ENCODE measurements at regions not wholly inside any gene's neighbourhood (a gene's known extent, or its start where the extent isn't known, plus 50 kb on each side); places are given as distances from the start of the nearest gene placed in this dataset.

DNA sequence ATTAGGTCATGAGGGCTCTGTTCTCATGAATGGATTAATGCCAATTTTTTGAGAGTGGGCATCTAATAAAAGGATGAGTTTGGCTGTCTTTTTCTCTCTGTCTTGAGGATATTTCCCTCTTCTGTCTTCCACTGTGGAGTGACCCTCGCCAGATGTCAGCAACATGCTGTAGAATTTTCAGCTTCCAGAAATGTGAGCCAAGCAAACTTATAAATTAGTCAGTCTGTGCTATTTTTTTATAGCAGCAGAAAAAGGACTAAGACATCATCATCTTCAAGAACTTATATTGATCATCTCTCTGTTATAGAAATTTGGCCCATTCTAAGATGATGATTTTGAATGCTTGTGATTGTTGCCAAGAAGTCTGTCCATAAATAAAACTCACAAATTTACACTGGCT, 431.4 kb downstream of the FGF9 start:
- Histone ChIP-seq H3K27me3 (ENCODE audit: low read depth, low read length) (no peaks in the 10 kb centered on the region), H3K4me3 (ENCODE audit: low read depth in 1 of 2, low read length in 2 of 2) (no peak overlapping the region), H3K27ac (ENCODE audit: low read length) (no peak overlapping the region), H3K9me3 (ENCODE audit: control insufficient read depth in 1 of 2, low read length in 2 of 2) (no peaks in the 10 kb centered on the region), H3K4me1 (ENCODE audit: control insufficient read depth in 1 of 2, insufficient read depth in 2 of 2, low read length in 2 of 2) (no peaks in the 10 kb centered on the region), H3K36me3 (ENCODE audit: control insufficient read depth in 1 of 2, insufficient read depth in 2 of 2, low read length in 2 of 2) (no peaks in the 10 kb centered on the region)

DNA sequence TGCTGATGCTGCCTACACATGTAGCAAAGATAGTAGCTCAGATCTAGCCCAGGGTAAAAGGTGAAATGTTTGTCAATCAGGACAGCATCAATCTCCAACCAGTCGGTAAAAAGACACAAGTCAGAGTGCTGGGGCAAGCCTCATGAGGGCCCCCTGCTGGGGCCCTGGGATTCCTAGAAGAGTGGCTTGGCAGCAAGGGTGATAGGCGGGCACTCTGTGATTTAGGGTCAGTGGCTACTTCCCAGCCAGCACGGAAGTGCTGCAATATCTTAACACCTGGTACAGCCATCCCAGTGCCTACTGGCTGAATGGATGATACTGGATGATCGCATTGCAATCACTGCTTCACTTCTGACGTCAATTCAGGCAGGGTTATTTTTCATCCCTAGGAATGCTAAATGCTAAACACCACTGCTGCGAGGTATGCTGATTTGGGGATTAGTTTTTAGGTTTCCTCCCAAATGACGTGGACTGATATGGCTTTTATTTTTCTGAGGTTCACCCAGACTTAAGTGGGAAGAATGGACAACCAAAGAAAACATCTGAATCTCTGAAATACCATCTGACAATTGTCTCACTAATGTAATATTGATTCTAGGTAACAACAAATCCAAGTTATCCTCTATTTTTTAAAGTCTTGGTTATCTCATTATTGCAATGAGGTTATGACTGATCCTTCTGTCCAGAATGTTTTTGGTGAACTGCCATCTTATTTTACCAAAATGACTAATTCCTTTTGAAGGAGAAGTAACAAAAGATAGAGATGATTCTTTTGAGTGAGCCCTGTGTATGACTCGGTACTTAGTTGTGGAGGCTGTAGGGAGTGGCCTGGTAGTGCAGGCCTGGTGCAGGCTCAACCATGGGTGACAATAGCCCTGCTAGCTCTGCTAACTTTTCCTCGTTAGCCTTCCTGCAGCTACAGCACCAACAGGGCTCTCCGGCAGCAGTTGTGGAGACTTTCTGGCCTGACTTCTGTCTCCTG, 432.5 kb downstream of the FGF9 start:
- Histone ChIP-seq H3K4me1 (ENCODE audit: control insufficient read depth in 1 of 2, insufficient read depth in 2 of 2, low read length in 2 of 2) (no peaks in the 10 kb centered on the region), H3K9me3 (ENCODE audit: control insufficient read depth in 1 of 2, low read length in 2 of 2) (no peaks in the 10 kb centered on the region), H3K27me3 (ENCODE audit: low read depth, low read length) (no peaks in the 10 kb centered on the region), H3K36me3 (ENCODE audit: control insufficient read depth in 1 of 2, insufficient read depth in 2 of 2, low read length in 2 of 2) (no peaks in the 10 kb centered on the region), H3K27ac (ENCODE audit: low read length) (no peak overlapping the region), H3K4me3 (ENCODE audit: low read depth in 1 of 2, low read length in 2 of 2) (no peak overlapping the region)

DNA sequence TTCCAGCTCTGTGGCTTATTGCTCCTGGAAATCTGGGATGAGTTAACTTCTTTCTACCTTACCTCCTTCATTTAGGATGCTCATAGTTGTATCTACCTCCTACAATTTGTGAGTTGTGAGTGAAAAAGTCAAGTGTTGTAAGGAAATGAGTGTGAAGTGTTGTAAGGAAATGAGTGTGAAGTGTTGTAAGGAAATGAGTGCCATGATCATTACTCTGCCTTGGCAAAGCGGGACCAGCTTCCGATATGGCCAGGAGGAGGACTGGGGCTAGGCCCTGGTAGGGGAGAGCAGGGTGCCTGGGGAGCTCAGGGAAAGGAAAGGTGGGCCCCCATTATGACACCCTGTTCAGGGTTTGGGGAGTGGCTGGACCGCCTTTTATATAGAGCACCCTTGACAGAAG, 435.2 kb downstream of the FGF9 start:
- Histone ChIP-seq H3K9me3 (ENCODE audit: control insufficient read depth in 1 of 2, low read length in 2 of 2) (no peaks in the 10 kb centered on the region), H3K27ac (ENCODE audit: low read length) (no peak overlapping the region), H3K27me3 (ENCODE audit: low read depth, low read length) (no peaks in the 10 kb centered on the region), H3K4me1 (ENCODE audit: control insufficient read depth in 1 of 2, insufficient read depth in 2 of 2, low read length in 2 of 2) (no peaks in the 10 kb centered on the region), H3K4me3 (ENCODE audit: low read depth in 1 of 2, low read length in 2 of 2) (no peak overlapping the region), H3K36me3 (ENCODE audit: control insufficient read depth in 1 of 2, insufficient read depth in 2 of 2, low read length in 2 of 2) (no peaks in the 10 kb centered on the region)

GRCh38 chr13:22107549-22107948, 436.7 kb downstream of the FGF9 start:
- H3K9me3 ChIP-seq (ENCODE audit: control insufficient read depth in 1 of 2, low read length in 2 of 2): no peaks in the 10 kb centered on the region

DNA sequence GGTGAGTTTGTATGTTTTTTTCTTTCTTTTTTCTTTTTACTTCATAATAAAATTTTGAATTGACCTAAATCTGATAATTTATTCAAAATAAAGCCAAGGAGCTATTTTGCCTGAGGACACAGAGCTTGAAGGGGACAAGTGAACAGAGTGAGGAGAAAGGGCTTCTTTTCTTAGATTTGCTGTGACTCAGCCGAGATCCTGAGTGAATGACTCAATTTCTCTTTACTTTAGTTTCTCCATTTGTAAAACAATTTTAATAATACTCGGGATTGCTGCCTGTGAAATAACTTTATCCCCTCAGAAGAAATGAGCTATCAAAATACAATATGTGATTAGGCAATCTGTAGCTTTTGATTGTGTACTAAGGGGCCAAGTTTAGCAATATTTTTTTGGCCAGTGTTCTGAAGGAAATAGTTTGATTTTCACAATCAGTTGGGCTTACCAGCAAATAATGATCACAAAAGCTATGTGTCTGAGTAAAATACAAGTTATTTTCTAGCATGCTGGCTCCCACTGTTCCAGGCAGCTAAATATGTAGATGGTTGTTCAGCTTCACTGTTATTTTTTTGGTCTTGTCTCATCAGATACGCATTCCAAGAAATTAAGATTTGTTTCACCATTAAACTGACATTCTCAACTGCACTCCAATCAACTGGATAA, 437.5 kb downstream of the FGF9 start:
- H3K27ac ChIP-seq (ENCODE audit: low read length): no peak overlapping the region
- H3K36me3 ChIP-seq (ENCODE audit: control insufficient read depth in 1 of 2, insufficient read depth in 2 of 2, low read length in 2 of 2): no peaks in the 10 kb centered on the region
- H3K4me1 ChIP-seq (ENCODE audit: control insufficient read depth in 1 of 2, insufficient read depth in 2 of 2, low read length in 2 of 2): no peaks in the 10 kb centered on the region

More at GRCh38 chr13:22107549-22107948, 436.7 kb downstream of the FGF9 start:
- Histone ChIP-seq H3K4me1 (ENCODE audit: control insufficient read depth in 1 of 2, insufficient read depth in 2 of 2, low read length in 2 of 2) (no peaks in the 10 kb centered on the region), H3K4me3 (ENCODE audit: low read depth in 1 of 2, low read length in 2 of 2) (no peak overlapping the region), H3K27ac (ENCODE audit: low read length) (no peak overlapping the region), H3K36me3 (ENCODE audit: control insufficient read depth in 1 of 2, insufficient read depth in 2 of 2, low read length in 2 of 2) (no peaks in the 10 kb centered on the region), H3K27me3 (ENCODE audit: low read depth, low read length) (no peaks in the 10 kb centered on the region)

DNA sequence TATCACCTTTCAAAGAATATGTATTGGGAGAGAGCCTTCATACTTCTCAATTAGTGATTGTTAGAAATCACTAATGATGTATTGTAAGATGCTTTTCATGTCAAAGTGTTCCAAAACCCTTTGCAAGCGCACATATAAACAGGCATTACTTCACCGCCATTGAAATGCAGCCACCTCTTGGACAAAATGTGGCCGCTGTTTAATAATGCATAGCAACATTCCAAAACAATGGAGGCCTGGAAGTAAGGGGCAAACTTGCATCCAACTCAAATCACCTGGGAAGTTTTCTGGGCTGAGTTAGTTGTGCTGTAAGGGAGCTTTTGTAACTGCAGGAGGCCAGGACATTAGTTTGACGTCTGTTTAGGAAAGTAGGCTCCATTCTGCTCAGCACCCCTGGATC, 438.1 kb downstream of the FGF9 start:
- Histone ChIP-seq H3K27ac (ENCODE audit: low read length) (no peak overlapping the region), H3K36me3 (ENCODE audit: control insufficient read depth in 1 of 2, insufficient read depth in 2 of 2, low read length in 2 of 2) (no peaks in the 10 kb centered on the region), H3K27me3 (ENCODE audit: low read depth, low read length) (no peaks in the 10 kb centered on the region), H3K4me1 (ENCODE audit: control insufficient read depth in 1 of 2, insufficient read depth in 2 of 2, low read length in 2 of 2) (no peaks in the 10 kb centered on the region), H3K4me3 (ENCODE audit: low read depth in 1 of 2, low read length in 2 of 2) (no peak overlapping the region), H3K9me3 (ENCODE audit: control insufficient read depth in 1 of 2, low read length in 2 of 2) (no peaks in the 10 kb centered on the region)

More for the DNA sequence above, 437.5 kb downstream of the FGF9 start:
- Histone ChIP-seq H3K4me3 (ENCODE audit: low read depth in 1 of 2, low read length in 2 of 2) (no peak overlapping the region), H3K27me3 (ENCODE audit: low read depth, low read length) (no peaks in the 10 kb centered on the region), H3K9me3 (ENCODE audit: control insufficient read depth in 1 of 2, low read length in 2 of 2) (no peaks in the 10 kb centered on the region)

GRCh38 chr13:22110368-22110767, 439.5 kb downstream of the FGF9 start:
- no peaks in the 10 kb centered on the region for H3K36me3 ChIP-seq (ENCODE audit: control insufficient read depth in 1 of 2, insufficient read depth in 2 of 2, low read length in 2 of 2)
- no peak overlapping the region for H3K4me3 ChIP-seq (ENCODE audit: low read depth in 1 of 2, low read length in 2 of 2)
- H3K4me1 ChIP-seq (ENCODE audit: control insufficient read depth in 1 of 2, insufficient read depth in 2 of 2, low read length in 2 of 2): no peaks in the 10 kb centered on the region
- H3K9me3 ChIP-seq (ENCODE audit: control insufficient read depth in 1 of 2, low read length in 2 of 2): no peaks in the 10 kb centered on the region
- H3K27me3 ChIP-seq (ENCODE audit: low read depth, low read length): no peaks in the 10 kb centered on the region
- H3K27ac ChIP-seq (ENCODE audit: low read length): no peak overlapping the region

- H3K9me3 ChIP-seq (ENCODE audit: control insufficient read depth in 1 of 2, low read length in 2 of 2): no peaks in the 10 kb centered on the region
- H3K4me3 ChIP-seq (ENCODE audit: low read depth in 1 of 2, low read length in 2 of 2): no peak overlapping the region
- no peaks in the 10 kb centered on the region for H3K4me1 ChIP-seq (ENCODE audit: control insufficient read depth in 1 of 2, insufficient read depth in 2 of 2, low read length in 2 of 2)
- H3K27me3 ChIP-seq (ENCODE audit: low read depth, low read length): no peaks in the 10 kb centered on the region
- H3K27ac ChIP-seq (ENCODE audit: low read length): no peak overlapping the region
- H3K36me3 ChIP-seq (ENCODE audit: control insufficient read depth in 1 of 2, insufficient read depth in 2 of 2, low read length in 2 of 2): no peaks in the 10 kb centered on the region
These were observed 440.4 kb downstream of the FGF9 start for GRCh38 chr13:22111152-22111783.

- no peak overlapping the region for H3K4me3 ChIP-seq (ENCODE audit: low read depth in 1 of 2, low read length in 2 of 2)
- no peaks in the 10 kb centered on the region for H3K4me1 ChIP-seq (ENCODE audit: control insufficient read depth in 1 of 2, insufficient read depth in 2 of 2, low read length in 2 of 2)
These were observed 441.1 kb downstream of the FGF9 start for GRCh38 chr13:22111961-22112360.

DNA sequence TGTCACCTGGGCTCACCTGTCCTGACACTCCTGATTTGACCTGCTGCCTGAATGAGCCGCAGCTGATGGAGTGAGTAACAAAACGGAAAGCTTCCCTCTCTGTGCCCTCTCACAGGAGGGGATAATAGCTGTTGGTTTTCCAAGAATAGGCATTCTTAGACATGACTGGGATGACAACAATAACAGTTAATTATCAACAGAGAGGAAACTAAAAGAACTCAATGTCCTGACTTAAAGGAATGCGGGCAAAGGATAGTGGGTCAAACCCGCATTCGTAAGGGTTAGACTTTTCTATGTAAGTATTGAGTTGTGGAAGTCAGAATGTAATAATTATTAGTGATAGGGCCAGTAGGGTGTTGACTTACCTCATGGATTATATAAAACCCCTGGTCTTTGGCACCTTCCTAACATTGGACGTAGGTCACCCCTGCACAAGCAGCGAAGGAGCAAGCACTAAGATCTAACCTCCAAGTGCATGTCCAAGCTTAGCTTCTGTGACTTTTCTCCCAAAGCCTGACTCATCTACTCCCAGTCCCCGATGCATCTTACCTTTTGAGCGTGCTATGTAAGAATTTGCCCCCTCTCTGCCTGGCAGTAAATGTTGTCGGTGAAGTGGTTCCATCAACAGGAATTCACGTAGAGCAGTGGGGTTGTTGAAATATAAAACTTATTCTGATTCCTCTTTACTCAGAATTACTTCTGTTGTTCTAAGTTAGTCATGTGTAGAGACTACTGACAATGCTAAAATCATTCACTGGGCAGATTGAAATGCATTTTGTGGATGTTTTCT, 442.3 kb downstream of the FGF9 start:
- Histone ChIP-seq H3K4me3 (ENCODE audit: low read depth in 1 of 2, low read length in 2 of 2) (no peak overlapping the region), H3K36me3 (ENCODE audit: control insufficient read depth in 1 of 2, insufficient read depth in 2 of 2, low read length in 2 of 2) (no peaks in the 10 kb centered on the region), H3K27ac (ENCODE audit: low read length) (no peak overlapping the region), H3K27me3 (ENCODE audit: low read depth, low read length) (no peaks in the 10 kb centered on the region), H3K9me3 (ENCODE audit: control insufficient read depth in 1 of 2, low read length in 2 of 2) (no peaks in the 10 kb centered on the region), H3K4me1 (ENCODE audit: control insufficient read depth in 1 of 2, insufficient read depth in 2 of 2, low read length in 2 of 2) (no peaks in the 10 kb centered on the region)

More at GRCh38 chr13:22111961-22112360, 441.1 kb downstream of the FGF9 start:
- Histone ChIP-seq H3K9me3 (ENCODE audit: control insufficient read depth in 1 of 2, low read length in 2 of 2) (no peaks in the 10 kb centered on the region), H3K36me3 (ENCODE audit: control insufficient read depth in 1 of 2, insufficient read depth in 2 of 2, low read length in 2 of 2) (no peaks in the 10 kb centered on the region), H3K27me3 (ENCODE audit: low read depth, low read length) (no peaks in the 10 kb centered on the region), H3K27ac (ENCODE audit: low read length) (no peak overlapping the region)
